ENCODE measurements at regions not wholly inside any gene's neighbourhood (a gene's known extent, or its start where the extent isn't known, plus 50 kb on each side); places are given as distances from the start of the nearest gene placed in this dataset.
A peak's percentile ranks its signal among the peaks of the same experiment; 100 is the strongest.

- no peak for DNase-seq (ENCODE audit: low read depth, low spot score)
Measured at GRCh38 chr10:43820663-43821062, 172.0 kb upstream of the ZNF32 start.

GRCh38 chr10:43819464-43820230 is 171.0 kb upstream of the ZNF32 start:
- no peak for DNase-seq (ENCODE audit: low read depth, low spot score)

- DNase-seq (ENCODE audit: low read depth, low spot score) = no peak
Measured at GRCh38 chr10:43818687-43819086, 170.0 kb upstream of the ZNF32 start.

- no peak for DNase-seq (ENCODE audit: low read depth, low spot score)
Measured at GRCh38 chr10:43817368-43817767, 168.7 kb upstream of the ZNF32 start.

GRCh38 chr10:43816351-43817321 is 168.0 kb upstream of the ZNF32 start:
- DNase-seq (ENCODE audit: low read depth, low spot score) = peak; percentile 38

GRCh38 chr10:43815181-43815885 is 166.7 kb upstream of the ZNF32 start:
- DNase-seq (ENCODE audit: low read depth, low spot score) = no peak

- DNase-seq (ENCODE audit: low read depth, low spot score) = no peak
Measured at GRCh38 chr10:43814663-43815062, 166.0 kb upstream of the ZNF32 start.

- DNase-seq (ENCODE audit: low read depth, low spot score) = no peak
Measured at GRCh38 chr10:43811871-43812270, 163.2 kb upstream of the ZNF32 start.

GRCh38 chr10:43809211-43809930 is 160.7 kb upstream of the ZNF32 start:
- DNase-seq (ENCODE audit: low read depth, low spot score) = no peak

- DNase-seq (ENCODE audit: low read depth, low spot score) = no peak
Measured at GRCh38 chr10:43808136-43808535, 159.5 kb upstream of the ZNF32 start.

- no peak for DNase-seq (ENCODE audit: low read depth, low spot score)
Measured at GRCh38 chr10:43806831-43807640, 158.4 kb upstream of the ZNF32 start.

- DNase-seq (ENCODE audit: low read depth, low spot score) = no peak
Measured at GRCh38 chr10:43803791-43804190, 155.1 kb upstream of the ZNF32 start.

GRCh38 chr10:43802988-43803696 is 154.5 kb upstream of the ZNF32 start:
- DNase-seq (ENCODE audit: low read depth, low spot score) = no peak

GRCh38 chr10:43801626-43802025 is 152.9 kb upstream of the ZNF32 start:
- no peak for DNase-seq (ENCODE audit: low read depth, low spot score)

GRCh38 chr10:43801140-43801539 is 152.5 kb upstream of the ZNF32 start:
- DNase-seq (ENCODE audit: low read depth, low spot score) = no peak

GRCh38 chr10:43796781-43797180 is 148.1 kb upstream of the ZNF32 start:
- DNase-seq (ENCODE audit: low read depth, low spot score) = no peak

GRCh38 chr10:43795639-43796038 is 147.0 kb upstream of the ZNF32 start:
- DNase-seq (ENCODE audit: low read depth, low spot score) = no peak

GRCh38 chr10:43795093-43795492 is 146.4 kb upstream of the ZNF32 start:
- no peak for DNase-seq (ENCODE audit: low read depth, low spot score)

- no peak for DNase-seq (ENCODE audit: low read depth, low spot score)
Measured at GRCh38 chr10:43794181-43794815, 145.6 kb upstream of the ZNF32 start.
